ENCODE measurements at regions not wholly inside any gene's neighbourhood (a gene's known extent, or its start where the extent isn't known, plus 50 kb on each side); places are given as distances from the start of the nearest gene placed in this dataset.

GRCh38 chr6:167691533-167692312 lies 135.0 kb upstream of the AFDN start:
- TF ChIP-seq POLR2A (IDR thresholded peaks at IDR 0.05; ENCODE audit: extremely low read depth, insufficient read length): no peak
- no peak for TF ChIP-seq CTCF (IDR thresholded peaks at IDR 0.05; ENCODE audit: low read depth, low read length)
- no peak for TF ChIP-seq MAX (IDR thresholded peaks at IDR 0.05; ENCODE audit: low read depth, low read length)
